ENCODE measurements at regions not wholly inside any gene's neighbourhood (a gene's known extent, or its start where the extent isn't known, plus 50 kb on each side); places are given as distances from the start of the nearest gene placed in this dataset.

- no peaks in the 10 kb centered on the region for H3K36me3 ChIP-seq (ENCODE audit: insufficient read depth, low read depth, low read length)
- H3K4me3 ChIP-seq (ENCODE audit: low read length) = no peak overlapping the region
- H3K27me3 ChIP-seq (ENCODE audit: insufficient read depth, low read length) = no peaks in the 10 kb centered on the region
- no peaks in the 10 kb centered on the region for H3K9me3 ChIP-seq (ENCODE audit: insufficient read depth, low read depth, low read length)
- H3K9ac ChIP-seq (ENCODE audit: low read depth, low read length) = no peak overlapping the region
- peaks cover 13% of the 10 kb centered on the region; the same call in 1 of the 2 replicates for H3K4me1 ChIP-seq (ENCODE audit: insufficient read depth, low read length)
- H3K27ac ChIP-seq (ENCODE audit: low read length) = no peak overlapping the region
Observed at GRCh38 chr3:44032487-44032886, 209.2 kb upstream of the TOPAZ1 start.

GRCh38 chr3:44033123-44033522 lies 208.6 kb upstream of the TOPAZ1 start:
- Histone ChIP-seq H3K4me3 (ENCODE audit: low read length) (no peak overlapping the region), H3K4me1 (ENCODE audit: insufficient read depth, low read length) (peaks cover 13% of the 10 kb centered on the region; the same call in 1 of the 2 replicates)

GRCh38 chr3:44036850-44037249 lies 204.8 kb upstream of the TOPAZ1 start:
- no peaks in the 10 kb centered on the region for H3K36me3 ChIP-seq (ENCODE audit: insufficient read depth, low read depth, low read length)
- no peaks in the 10 kb centered on the region for H3K27me3 ChIP-seq (ENCODE audit: insufficient read depth, low read length)
- no peak overlapping the region for H3K4me3 ChIP-seq (ENCODE audit: low read length)
- no peak overlapping the region for H3K27ac ChIP-seq (ENCODE audit: low read length)
- peaks cover 4% of the 10 kb centered on the region; the same call in 1 of the 2 replicates for H3K4me1 ChIP-seq (ENCODE audit: insufficient read depth, low read length)
- H3K9me3 ChIP-seq (ENCODE audit: insufficient read depth, low read depth, low read length) = peaks cover 5% of the 10 kb centered on the region; the same call in 1 of the 2 replicates
- no peak overlapping the region for H3K9ac ChIP-seq (ENCODE audit: low read depth, low read length)

More at GRCh38 chr3:44033123-44033522, 208.6 kb upstream of the TOPAZ1 start:
- H3K9ac ChIP-seq (ENCODE audit: low read depth, low read length) = no peak overlapping the region
- H3K27ac ChIP-seq (ENCODE audit: low read length) = no peak overlapping the region
- no peaks in the 10 kb centered on the region for H3K9me3 ChIP-seq (ENCODE audit: insufficient read depth, low read depth, low read length)
- no peaks in the 10 kb centered on the region for H3K36me3 ChIP-seq (ENCODE audit: insufficient read depth, low read depth, low read length)
- H3K27me3 ChIP-seq (ENCODE audit: insufficient read depth, low read length) = no peaks in the 10 kb centered on the region

GRCh38 chr3:44039006-44039405 lies 202.7 kb upstream of the TOPAZ1 start:
- Histone ChIP-seq H3K4me3 (ENCODE audit: low read length) (no peak overlapping the region), H3K27ac (ENCODE audit: low read length) (no peak overlapping the region), H3K27me3 (ENCODE audit: insufficient read depth, low read length) (no peaks in the 10 kb centered on the region), H3K9me3 (ENCODE audit: insufficient read depth, low read depth, low read length) (peaks cover 5% of the 10 kb centered on the region; the same call in 1 of the 2 replicates), H3K4me1 (ENCODE audit: insufficient read depth, low read length) (no peaks in the 10 kb centered on the region), H3K9ac (ENCODE audit: low read depth, low read length) (no peak overlapping the region), H3K36me3 (ENCODE audit: insufficient read depth, low read depth, low read length) (no peaks in the 10 kb centered on the region)

GRCh38 chr3:44041726-44042125 lies 200.0 kb upstream of the TOPAZ1 start:
- H3K36me3 ChIP-seq (ENCODE audit: insufficient read depth, low read depth, low read length) = no peaks in the 10 kb centered on the region
- no peak overlapping the region for H3K4me3 ChIP-seq (ENCODE audit: low read length)
- no peaks in the 10 kb centered on the region for H3K4me1 ChIP-seq (ENCODE audit: insufficient read depth, low read length)

GRCh38 chr3:44042772-44043171 lies 198.9 kb upstream of the TOPAZ1 start:
- no peak overlapping the region for H3K4me3 ChIP-seq (ENCODE audit: low read length)
- H3K9ac ChIP-seq (ENCODE audit: low read depth, low read length) = no peak overlapping the region
- H3K27ac ChIP-seq (ENCODE audit: low read length) = no peak overlapping the region
- H3K27me3 ChIP-seq (ENCODE audit: insufficient read depth, low read length) = no peaks in the 10 kb centered on the region
- no peaks in the 10 kb centered on the region for H3K36me3 ChIP-seq (ENCODE audit: insufficient read depth, low read depth, low read length)
- peaks cover 1% of the 10 kb centered on the region; the same call in 1 of the 2 replicates for H3K4me1 ChIP-seq (ENCODE audit: insufficient read depth, low read length)
- H3K9me3 ChIP-seq (ENCODE audit: insufficient read depth, low read depth, low read length) = peaks cover 5% of the 10 kb centered on the region; the same call in 1 of the 2 replicates

More at GRCh38 chr3:44041726-44042125, 200.0 kb upstream of the TOPAZ1 start:
- Histone ChIP-seq H3K9me3 (ENCODE audit: insufficient read depth, low read depth, low read length) (peaks cover 5% of the 10 kb centered on the region; the same call in 1 of the 2 replicates), H3K27ac (ENCODE audit: low read length) (no peak overlapping the region), H3K9ac (ENCODE audit: low read depth, low read length) (no peak overlapping the region), H3K27me3 (ENCODE audit: insufficient read depth, low read length) (no peaks in the 10 kb centered on the region)

- Histone ChIP-seq H3K36me3 (ENCODE audit: insufficient read depth, low read depth, low read length) (no peaks in the 10 kb centered on the region), H3K9me3 (ENCODE audit: insufficient read depth, low read depth, low read length) (peaks cover 5% of the 10 kb centered on the region; the same call in 1 of the 2 replicates), H3K4me1 (ENCODE audit: insufficient read depth, low read length) (peaks cover 9% of the 10 kb centered on the region; the same call in 1 of the 2 replicates), H3K27ac (ENCODE audit: low read length) (no peak overlapping the region), H3K9ac (ENCODE audit: low read depth, low read length) (no peak overlapping the region), H3K4me3 (ENCODE audit: low read length) (no peak overlapping the region), H3K27me3 (ENCODE audit: insufficient read depth, low read length) (no peaks in the 10 kb centered on the region)
Observed at GRCh38 chr3:44045476-44046275, 196.0 kb upstream of the TOPAZ1 start.

- Histone ChIP-seq H3K4me3 (ENCODE audit: low read length) (no peak overlapping the region), H3K36me3 (ENCODE audit: insufficient read depth, low read depth, low read length) (no peaks in the 10 kb centered on the region), H3K4me1 (ENCODE audit: insufficient read depth, low read length) (peaks cover 9% of the 10 kb centered on the region; the same call in 1 of the 2 replicates), H3K9me3 (ENCODE audit: insufficient read depth, low read depth, low read length) (no peaks in the 10 kb centered on the region), H3K27me3 (ENCODE audit: insufficient read depth, low read length) (no peaks in the 10 kb centered on the region), H3K9ac (ENCODE audit: low read depth, low read length) (no peak overlapping the region), H3K27ac (ENCODE audit: low read length) (no peak overlapping the region)
Observed at GRCh38 chr3:44047796-44048195, 193.9 kb upstream of the TOPAZ1 start.

- H3K36me3 ChIP-seq (ENCODE audit: insufficient read depth, low read depth, low read length) = no peaks in the 10 kb centered on the region
- no peak overlapping the region for H3K4me3 ChIP-seq (ENCODE audit: low read length)
- peaks cover 9% of the 10 kb centered on the region; the same call in 1 of the 2 replicates for H3K4me1 ChIP-seq (ENCODE audit: insufficient read depth, low read length)
- H3K9me3 ChIP-seq (ENCODE audit: insufficient read depth, low read depth, low read length) = no peaks in the 10 kb centered on the region
- H3K27ac ChIP-seq (ENCODE audit: low read length) = no peak overlapping the region
- H3K27me3 ChIP-seq (ENCODE audit: insufficient read depth, low read length) = no peaks in the 10 kb centered on the region
- no peak overlapping the region for H3K9ac ChIP-seq (ENCODE audit: low read depth, low read length)
Observed at GRCh38 chr3:44048196-44048924, 193.3 kb upstream of the TOPAZ1 start.

GRCh38 chr3:44048949-44049348 lies 192.7 kb upstream of the TOPAZ1 start:
- no peaks in the 10 kb centered on the region for H3K9me3 ChIP-seq (ENCODE audit: insufficient read depth, low read depth, low read length)
- H3K4me1 ChIP-seq (ENCODE audit: insufficient read depth, low read length) = peaks cover 9% of the 10 kb centered on the region; the same call in 1 of the 2 replicates
- H3K36me3 ChIP-seq (ENCODE audit: insufficient read depth, low read depth, low read length) = no peaks in the 10 kb centered on the region
- H3K27ac ChIP-seq (ENCODE audit: low read length) = no peak overlapping the region
- no peak overlapping the region for H3K9ac ChIP-seq (ENCODE audit: low read depth, low read length)
- H3K4me3 ChIP-seq (ENCODE audit: low read length) = no peak overlapping the region
- H3K27me3 ChIP-seq (ENCODE audit: insufficient read depth, low read length) = no peaks in the 10 kb centered on the region

- Histone ChIP-seq H3K4me1 (ENCODE audit: insufficient read depth, low read length) (peaks cover 9% of the 10 kb centered on the region; the same call in 1 of the 2 replicates), H3K27me3 (ENCODE audit: insufficient read depth, low read length) (no peaks in the 10 kb centered on the region), H3K36me3 (ENCODE audit: insufficient read depth, low read depth, low read length) (no peaks in the 10 kb centered on the region), H3K9me3 (ENCODE audit: insufficient read depth, low read depth, low read length) (no peaks in the 10 kb centered on the region), H3K9ac (ENCODE audit: low read depth, low read length) (no peak overlapping the region), H3K27ac (ENCODE audit: low read length) (no peak overlapping the region), H3K4me3 (ENCODE audit: low read length) (no peak overlapping the region)
Observed at GRCh38 chr3:44050101-44050500, 191.6 kb upstream of the TOPAZ1 start.

Data from iPS-20b (cell line).